SK-N-SH (cell line): ENCODE measurements at regions not wholly inside any gene's neighbourhood (a gene's known extent, or its start where the extent isn't known, plus 50 kb on each side); places are given as distances from the start of the nearest gene placed in this dataset.

Experiments
- CTCF ChIA-PET: fragments of 300-600, 350-600 bp; formaldehyde crosslinking; extraction: SDS; loops from one replicate; lab custom pipeline; 2021; lab: Yijun Ruan, JAX
- POLR2A ChIA-PET: fragments of 350-600 bp; sonication (Branson Sonifier 250); formaldehyde crosslinking; extraction: SDS; loops from one replicate; lab custom pipeline; 2020; ENCODE audit warnings: antibody characterized with exemption, inconsistent platforms; lab: Yijun Ruan, JAX
- DNase-seq: peaks from one replicate; pipeline ENCODE4 v3.0.0; 2012
- H2AFZ ChIP-seq: fragments of 200-600 bp; sonication (generic); 2 replicates; pipeline ENCODE4 v1.8.1; 2016; ENCODE audit warnings: antibody characterized with exemption, mild to moderate bottlenecking, low read depth
- H3F3A ChIP-seq: fragments of 200-600 bp; sonication (generic); replicated peaks from 2 replicates; pipeline ENCODE3; 2016; ENCODE audit warnings: antibody characterized with exemption, mild to moderate bottlenecking; ENCODE audit not compliant: insufficient read depth
- H3K27ac ChIP-seq, 2 experiments: fragments of 200-500 bp in 1 of 2; fragments of 200-600 bp in 1 of 2; sonication (Bioruptor generic) in 1 of 2; sonication (generic), shearing (Covaris generic) in 1 of 2; 2 replicates each; pipeline versions ENCODE4 v1.5.1 to v1.6.1; 2014 to 2016; ENCODE audit warnings: low read depth in 2 of 2, inconsistent platforms in 1 of 2, low read length in 1 of 2, mild to moderate bottlenecking in 1 of 2, mixed read lengths in 1 of 2
- H3K27me3 ChIP-seq: fragments of 200-600 bp; sonication (generic), shearing (Covaris generic); 2 replicates; pipeline ENCODE4 v1.6.1; 2016; ENCODE audit warnings: mixed run types; ENCODE audit not compliant: insufficient read depth
- H3K36me3 ChIP-seq, 2 experiments: fragments of 200-500 bp in 1 of 2; fragments of 200-600 bp in 1 of 2; sonication (Bioruptor generic) in 1 of 2; sonication (generic) in 1 of 2; replicated peaks in 1 of 2; 2 replicates each; pipeline versions ENCODE3 to v1.5.1; 2014 to 2016; ENCODE audit warnings: low read length in 1 of 2, mild to moderate bottlenecking in 1 of 2; ENCODE audit not compliant: insufficient read depth in 2 of 2, control insufficient read depth in 1 of 2
- H3K4me1 ChIP-seq, 2 experiments: fragments of 200-500 bp in 1 of 2; fragments of 200-600 bp in 1 of 2; sonication (Bioruptor generic) in 1 of 2; sonication (generic), shearing (Covaris generic) in 1 of 2; 2 replicates each; pipeline versions ENCODE4 v1.5.1 to v1.6.1; 2014 to 2016; ENCODE audit warnings: low read depth in 1 of 2, low read length in 1 of 2, mixed run types in 1 of 2; ENCODE audit not compliant: insufficient read depth in 2 of 2, control insufficient read depth in 1 of 2
- H3K4me2 ChIP-seq: fragments of 200-600 bp; sonication (generic), shearing (Covaris generic); 2 replicates; pipeline ENCODE4 v1.6.1; 2017; ENCODE audit warnings: mixed run types
- H3K4me3 ChIP-seq, 2 experiments: fragments of 200-500 bp in 1 of 2; fragments of 200-600 bp in 1 of 2; sonication (Bioruptor generic) in 1 of 2; sonication (generic), shearing (Covaris generic) in 1 of 2; 2 replicates each; pipeline versions ENCODE4 v1.5.1 to v1.8.1; 2014 to 2016; ENCODE audit warnings: low read depth in 2 of 2, inconsistent platforms in 1 of 2, low read length in 1 of 2, mild to moderate bottlenecking in 1 of 2, mixed read lengths in 1 of 2, moderate library complexity in 1 of 2
- H3K79me2 ChIP-seq: fragments of 200-600 bp; sonication (generic); 2 replicates; pipeline ENCODE4 v1.8.1; 2017; ENCODE audit warnings: mild to moderate bottlenecking; ENCODE audit not compliant: insufficient read depth
- H3K9ac ChIP-seq: fragments of 200-600 bp; sonication (generic); 2 replicates; pipeline ENCODE4 v1.6.1; 2017; ENCODE audit warnings: mixed run types
- H3K9me2 ChIP-seq: fragments of 200-600 bp; sonication (generic); 2 replicates; pipeline ENCODE4 v1.6.1; 2017; ENCODE audit warnings: mixed run types
- H3K9me3 ChIP-seq: fragments of 200-600 bp; sonication (generic); 2 replicates; pipeline ENCODE4 v1.6.1; 2017; ENCODE audit warnings: mixed run types, mild to moderate bottlenecking, moderate library complexity
- H4K20me1 ChIP-seq: fragments of 200-600 bp; sonication (generic); 2 replicates; pipeline ENCODE4 v1.6.1; 2017; ENCODE audit warnings: mild to moderate bottlenecking, mixed run types; ENCODE audit not compliant: insufficient read depth
- CHD2 ChIP-seq: fragments of 150-350 bp; IDR thresholded peaks from 2 replicates; pipeline ENCODE4 v1.6.1; 2018; ENCODE audit warnings: low read length; ENCODE audit not compliant: partially characterized antibody
- ELF1 ChIP-seq: IDR thresholded peaks from 2 replicates; pipeline ENCODE4 v1.4.0; 2012
- EP300 ChIP-seq, 2 experiments: IDR thresholded peaks; 2 replicates each; pipeline versions ENCODE4 v1.4.0 to v1.6.1; 2012; ENCODE audit warnings: borderline replicate concordance in 1 of 2, low read depth in 1 of 2, low read length in 1 of 2
- FOSL2 ChIP-seq: IDR thresholded peaks from 2 replicates; pipeline ENCODE4 v1.4.0; 2012; ENCODE audit warnings: low read depth, mild to moderate bottlenecking, moderate library complexity, borderline replicate concordance
- FOXJ3 ChIP-seq: sonication (generic); formaldehyde crosslinking; IDR thresholded peaks from 2 replicates; pipeline ENCODE4 v1.5.1; 2020; ENCODE audit warnings: mild to moderate bottlenecking, missing genetic modification reagents
- FOXM1 ChIP-seq: IDR thresholded peaks from 2 replicates; pipeline ENCODE4 v1.4.0; 2012; ENCODE audit warnings: low read depth, mild to moderate bottlenecking
- GABPA ChIP-seq: IDR thresholded peaks from 2 replicates; pipeline ENCODE4 v1.4.0; 2012; ENCODE audit warnings: low read depth, mild to moderate bottlenecking
- JUND ChIP-seq: IDR thresholded peaks from 2 replicates; pipeline ENCODE4 v1.4.0; 2012
- MEF2A ChIP-seq: IDR thresholded peaks from 2 replicates; pipeline ENCODE4 v1.4.0; 2012; ENCODE audit warnings: low read depth, borderline replicate concordance
- MXI1 ChIP-seq: IDR thresholded peaks from 2 replicates; pipeline ENCODE4 v1.6.1; 2012; ENCODE audit warnings: mild to moderate bottlenecking, low read depth, low read length, improper control_type of control experiment
- NFIC ChIP-seq: IDR thresholded peaks from 2 replicates; pipeline ENCODE4 v1.4.0; 2012; ENCODE audit warnings: borderline replicate concordance
- NRF1 ChIP-seq: IDR thresholded peaks from 2 replicates; pipeline ENCODE4 v1.6.1; 2012; ENCODE audit warnings: low read depth, mild to moderate bottlenecking, low read length
- POLR2AphosphoS5 ChIP-seq: IDR thresholded peaks from 2 replicates; pipeline ENCODE4 v1.6.1; 2012; ENCODE audit warnings: low read depth, low read length
- RAD21 ChIP-seq: IDR thresholded peaks from 2 replicates; pipeline ENCODE4 v1.6.1; 2012; ENCODE audit warnings: mild to moderate bottlenecking, low read length
- SIN3A ChIP-seq: IDR thresholded peaks from 2 replicates; pipeline ENCODE4 v1.6.1; 2012; ENCODE audit warnings: low read depth, mild to moderate bottlenecking, low read length, moderate library complexity, borderline replicate concordance
- YY1 ChIP-seq: IDR thresholded peaks from 2 replicates; pipeline ENCODE4 v1.4.0; 2012; ENCODE audit warnings: low read depth, mild to moderate bottlenecking
- WGBS: methylation state at CpG from one replicate; pipeline ENCODE4 v1.1.6; 2017; ENCODE audit warnings: low lambda C conversion rate; 5-methylcytosine and 5-hydroxymethylcytosine counted together
- TF ChIP-seq, protein P1 (sequence below): IDR thresholded peaks from 2 replicates; pipeline ENCODE4 v1.4.0; 2012; ENCODE audit warnings: low read depth, borderline replicate concordance
- TF ChIP-seq, protein P2 (sequence below): IDR thresholded peaks from 2 replicates; pipeline ENCODE4 v1.6.1; 2012; ENCODE audit warnings: mild to moderate bottlenecking, low read depth, low read length, moderate library complexity
- TF ChIP-seq, protein P3 (sequence below): IDR thresholded peaks from 2 replicates; pipeline ENCODE4; 2012

DNA sequence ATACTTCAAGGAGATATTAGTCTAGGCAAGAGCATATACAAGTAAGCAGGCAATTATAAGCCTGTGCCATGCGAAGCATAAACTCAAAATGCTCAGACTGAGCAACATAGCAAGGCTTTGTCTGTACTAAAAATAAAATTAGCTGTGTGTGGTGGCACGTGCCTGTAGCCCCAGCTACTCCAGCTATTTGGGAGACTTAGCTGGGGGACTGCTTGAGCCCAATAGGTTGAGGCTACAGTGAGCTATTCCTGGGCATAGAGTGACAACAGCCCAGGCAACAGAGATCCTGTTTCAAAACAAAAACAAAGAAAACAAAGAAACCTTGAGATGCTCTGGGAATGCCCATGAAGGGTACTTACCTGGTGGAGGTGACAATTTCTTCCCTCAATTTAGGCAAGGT, 130.5 kb upstream of the ZNF608 start:
- no peak for DNase-seq
- H3K79me2 ChIP-seq = no peaks in the 10 kb centered on the region
- ChIA-PET CTCF (no interaction called here), POLR2A (no interaction called here)
- H3K4me1 ChIP-seq = no peaks in the 10 kb centered on the region
- H3K27me3 ChIP-seq = no peaks in the 10 kb centered on the region
- TF ChIP-seq POLR2AphosphoS5 = no peak
- TF ChIP-seq YY1 = no peak
- TF ChIP-seq, protein P1, sequence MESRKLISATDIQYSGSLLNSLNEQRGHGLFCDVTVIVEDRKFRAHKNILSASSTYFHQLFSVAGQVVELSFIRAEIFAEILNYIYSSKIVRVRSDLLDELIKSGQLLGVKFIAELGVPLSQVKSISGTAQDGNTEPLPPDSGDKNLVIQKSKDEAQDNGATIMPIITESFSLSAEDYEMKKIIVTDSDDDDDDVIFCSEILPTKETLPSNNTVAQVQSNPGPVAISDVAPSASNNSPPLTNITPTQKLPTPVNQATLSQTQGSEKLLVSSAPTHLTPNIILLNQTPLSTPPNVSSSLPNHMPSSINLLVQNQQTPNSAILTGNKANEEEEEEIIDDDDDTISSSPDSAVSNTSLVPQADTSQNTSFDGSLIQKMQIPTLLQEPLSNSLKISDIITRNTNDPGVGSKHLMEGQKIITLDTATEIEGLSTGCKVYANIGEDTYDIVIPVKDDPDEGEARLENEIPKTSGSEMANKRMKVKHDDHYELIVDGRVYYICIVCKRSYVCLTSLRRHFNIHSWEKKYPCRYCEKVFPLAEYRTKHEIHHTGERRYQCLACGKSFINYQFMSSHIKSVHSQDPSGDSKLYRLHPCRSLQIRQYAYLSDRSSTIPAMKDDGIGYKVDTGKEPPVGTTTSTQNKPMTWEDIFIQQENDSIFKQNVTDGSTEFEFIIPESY = no peak
- no peak for TF ChIP-seq ELF1
- TF ChIP-seq, protein P2, sequence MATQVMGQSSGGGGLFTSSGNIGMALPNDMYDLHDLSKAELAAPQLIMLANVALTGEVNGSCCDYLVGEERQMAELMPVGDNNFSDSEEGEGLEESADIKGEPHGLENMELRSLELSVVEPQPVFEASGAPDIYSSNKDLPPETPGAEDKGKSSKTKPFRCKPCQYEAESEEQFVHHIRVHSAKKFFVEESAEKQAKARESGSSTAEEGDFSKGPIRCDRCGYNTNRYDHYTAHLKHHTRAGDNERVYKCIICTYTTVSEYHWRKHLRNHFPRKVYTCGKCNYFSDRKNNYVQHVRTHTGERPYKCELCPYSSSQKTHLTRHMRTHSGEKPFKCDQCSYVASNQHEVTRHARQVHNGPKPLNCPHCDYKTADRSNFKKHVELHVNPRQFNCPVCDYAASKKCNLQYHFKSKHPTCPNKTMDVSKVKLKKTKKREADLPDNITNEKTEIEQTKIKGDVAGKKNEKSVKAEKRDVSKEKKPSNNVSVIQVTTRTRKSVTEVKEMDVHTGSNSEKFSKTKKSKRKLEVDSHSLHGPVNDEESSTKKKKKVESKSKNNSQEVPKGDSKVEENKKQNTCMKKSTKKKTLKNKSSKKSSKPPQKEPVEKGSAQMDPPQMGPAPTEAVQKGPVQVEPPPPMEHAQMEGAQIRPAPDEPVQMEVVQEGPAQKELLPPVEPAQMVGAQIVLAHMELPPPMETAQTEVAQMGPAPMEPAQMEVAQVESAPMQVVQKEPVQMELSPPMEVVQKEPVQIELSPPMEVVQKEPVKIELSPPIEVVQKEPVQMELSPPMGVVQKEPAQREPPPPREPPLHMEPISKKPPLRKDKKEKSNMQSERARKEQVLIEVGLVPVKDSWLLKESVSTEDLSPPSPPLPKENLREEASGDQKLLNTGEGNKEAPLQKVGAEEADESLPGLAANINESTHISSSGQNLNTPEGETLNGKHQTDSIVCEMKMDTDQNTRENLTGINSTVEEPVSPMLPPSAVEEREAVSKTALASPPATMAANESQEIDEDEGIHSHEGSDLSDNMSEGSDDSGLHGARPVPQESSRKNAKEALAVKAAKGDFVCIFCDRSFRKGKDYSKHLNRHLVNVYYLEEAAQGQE = no peak
- TF ChIP-seq FOXM1 = no peak
- TF ChIP-seq MEF2A = no peak
- no peak for TF ChIP-seq GABPA
- no peak for TF ChIP-seq JUND
- no peak for TF ChIP-seq EP300 (IDR thresholded peaks at IDR 0.05; ENCODE audit: borderline replicate concordance in 1 of 2, low read depth in 1 of 2, low read length in 1 of 2)
- no peak for TF ChIP-seq NRF1
- no peak for TF ChIP-seq CHD2
- TF ChIP-seq, protein P3, sequence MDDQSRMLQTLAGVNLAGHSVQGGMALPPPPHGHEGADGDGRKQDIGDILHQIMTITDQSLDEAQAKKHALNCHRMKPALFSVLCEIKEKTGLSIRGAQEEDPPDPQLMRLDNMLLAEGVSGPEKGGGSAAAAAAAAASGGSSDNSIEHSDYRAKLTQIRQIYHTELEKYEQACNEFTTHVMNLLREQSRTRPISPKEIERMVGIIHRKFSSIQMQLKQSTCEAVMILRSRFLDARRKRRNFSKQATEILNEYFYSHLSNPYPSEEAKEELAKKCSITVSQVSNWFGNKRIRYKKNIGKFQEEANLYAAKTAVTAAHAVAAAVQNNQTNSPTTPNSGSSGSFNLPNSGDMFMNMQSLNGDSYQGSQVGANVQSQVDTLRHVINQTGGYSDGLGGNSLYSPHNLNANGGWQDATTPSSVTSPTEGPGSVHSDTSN = no peak
- TF ChIP-seq FOSL2 = no peak
- no peak for TF ChIP-seq RAD21
- no peak for TF ChIP-seq FOXJ3 (CRISPR knock-in tag)
- TF ChIP-seq MXI1 = no peak
- no peak for TF ChIP-seq NFIC
- no peak for TF ChIP-seq SIN3A
- H3K9me2 ChIP-seq = no peaks in the 10 kb centered on the region
- no peak overlapping the region for H3K27ac ChIP-seq
- H2AFZ ChIP-seq = no peak overlapping the region
- no peak overlapping the region for H3K9ac ChIP-seq
- no peak overlapping the region for H3K4me3 ChIP-seq
- no peaks in the 10 kb centered on the region for H3K36me3 ChIP-seq
- H3K4me2 ChIP-seq = no peak overlapping the region
- H4K20me1 ChIP-seq = no peaks in the 10 kb centered on the region
- WGBS = 82% methylated on average over 2 of the region's 2 CpGs
- H3F3A ChIP-seq = peaks cover 3% of the 10 kb centered on the region
- no peaks in the 10 kb centered on the region for H3K9me3 ChIP-seq
